ENCODE measurements at regions not wholly inside any gene's neighbourhood (a gene's known extent, or its start where the extent isn't known, plus 50 kb on each side); places are given as distances from the start of the nearest gene placed in this dataset.

- no peak for DNase-seq
Measured at GRCh38 chr5:104733063-104733669, 1170.6 kb upstream of the NUDT12 start.

- no peak for DNase-seq
Measured at GRCh38 chr5:104731331-104731730, 1168.7 kb upstream of the NUDT12 start.

- DNase-seq: no peak
Measured at GRCh38 chr5:104708027-104708426, 1145.4 kb upstream of the NUDT12 start.

- DNase-seq: no peak
Measured at GRCh38 chr5:104706600-104706999, 1144.0 kb upstream of the NUDT12 start.

- no peak for DNase-seq
Measured at GRCh38 chr5:104702212-104702611, 1139.6 kb upstream of the NUDT12 start.

GRCh38 chr5:104699438-104699837 lies 1136.8 kb upstream of the NUDT12 start:
- no peak for DNase-seq

- no peak for DNase-seq
Measured at GRCh38 chr5:104661256-104661655, 1098.7 kb upstream of the NUDT12 start.

- no peak for DNase-seq
Measured at GRCh38 chr5:104659497-104659896, 1096.9 kb upstream of the NUDT12 start.

- no peak for DNase-seq
Measured at GRCh38 chr5:104652271-104652861, 1089.8 kb upstream of the NUDT12 start.

GRCh38 chr5:104650313-104651055 lies 1087.9 kb upstream of the NUDT12 start:
- DNase-seq: no peak

GRCh38 chr5:104646416-104646815 lies 1083.8 kb upstream of the NUDT12 start:
- no peak for DNase-seq

- DNase-seq: no peak
Measured at GRCh38 chr5:104643320-104643719, 1080.7 kb upstream of the NUDT12 start.

- no peak for DNase-seq
Measured at GRCh38 chr5:104635227-104635626, 1072.6 kb upstream of the NUDT12 start.

GRCh38 chr5:104628911-104629310 lies 1066.3 kb upstream of the NUDT12 start:
- DNase-seq: no peak

GRCh38 chr5:104626122-104626521 lies 1063.5 kb upstream of the NUDT12 start:
- DNase-seq: no peak

GRCh38 chr5:104612005-104612404 lies 1049.4 kb upstream of the NUDT12 start:
- no peak for DNase-seq

GRCh38 chr5:104611135-104611767 lies 1048.7 kb upstream of the NUDT12 start:
- no peak for DNase-seq

GRCh38 chr5:104606258-104606829 lies 1043.8 kb upstream of the NUDT12 start:
- DNase-seq: no peak

- no peak for DNase-seq
Measured at GRCh38 chr5:104599726-104600125, 1037.1 kb upstream of the NUDT12 start.

GRCh38 chr5:104598285-104598684 lies 1035.7 kb upstream of the NUDT12 start:
- no peak for DNase-seq

- DNase-seq: no peak
Measured at GRCh38 chr5:104594850-104595249, 1032.3 kb upstream of the NUDT12 start.

- no peak for DNase-seq
Measured at GRCh38 chr5:104576677-104577076, 1014.1 kb upstream of the NUDT12 start.
